Activated naive CD8-positive, alpha-beta T cell treated with anti-CD3 and anti-CD28 coated beads, Interleukin-2, amount 50 U/mL, for 24 hours (primary cell): ENCODE measurements at regions not wholly inside any gene's neighbourhood (a gene's known extent, or its start where the extent isn't known, plus 50 kb on each side); places are given as distances from the start of the nearest gene placed in this dataset.

Experiments used
- ATAC-seq: fragments of 150-1000 bp; cut with Tn5 transposase; one replicate; pipeline ENCODE4 v1.10.0; 2021
- DNase-seq: peaks from one replicate; pipeline ENCODE4 v3.0.0; 2021
- H3K27ac Mint-ChIP-seq: one replicate; pipeline ENCODE4 v1.8.0; 2021; ENCODE audit warnings: mild to moderate bottlenecking, mixed read lengths
- H3K27me3 Mint-ChIP-seq: one replicate; pipeline ENCODE4 v1.8.0; 2021; ENCODE audit warnings: mixed read lengths
- H3K36me3 Mint-ChIP-seq: one replicate; pipeline ENCODE4 v1.8.0; 2021; ENCODE audit warnings: low read depth, mixed read lengths
- H3K4me1 Mint-ChIP-seq: one replicate; pipeline ENCODE4 v1.8.0; 2021; ENCODE audit warnings: mixed read lengths
- H3K4me3 Mint-ChIP-seq: one replicate; pipeline ENCODE4 v1.8.0; 2021; ENCODE audit warnings: mild to moderate bottlenecking, moderate library complexity, mixed read lengths
- H3K9me3 Mint-ChIP-seq: one replicate; pipeline ENCODE4 v1.8.0; 2021; ENCODE audit warnings: mixed read lengths

- H3K9me3 Mint-ChIP-seq = peaks cover 8% of the 10 kb centered on the region
- H3K27ac Mint-ChIP-seq = no peak overlapping the region
- H3K36me3 Mint-ChIP-seq = no peaks in the 10 kb centered on the region
- ATAC-seq (no peak), DNase-seq (no peak)
- no peaks in the 10 kb centered on the region for H3K4me1 Mint-ChIP-seq
- H3K4me3 Mint-ChIP-seq = no peak overlapping the region
- H3K27me3 Mint-ChIP-seq = peaks cover 2% of the 10 kb centered on the region
These were observed 161.2 kb upstream of the SNX7 start for GRCh38 chr1:98500324-98500723.

GRCh38 chr1:98498651-98499050 is 162.9 kb upstream of the SNX7 start:
- ATAC-seq = no peak
- Mint-ChIP-seq H3K4me1 (no peaks in the 10 kb centered on the region), H3K4me3 (no peak overlapping the region), H3K27ac (no peak overlapping the region), H3K36me3 (no peaks in the 10 kb centered on the region), H3K9me3 (no peaks in the 10 kb centered on the region), H3K27me3 (peaks cover 2% of the 10 kb centered on the region)
- no peak for DNase-seq

GRCh38 chr1:98497497-98497896 is 164.0 kb upstream of the SNX7 start:
- Mint-ChIP-seq H3K9me3 (no peaks in the 10 kb centered on the region), H3K4me3 (no peak overlapping the region), H3K36me3 (no peaks in the 10 kb centered on the region), H3K4me1 (no peaks in the 10 kb centered on the region), H3K27ac (no peak overlapping the region), H3K27me3 (peaks cover 2% of the 10 kb centered on the region)
- ATAC-seq = no peak
- no peak for DNase-seq

GRCh38 chr1:98496256-98496995 is 165.1 kb upstream of the SNX7 start:
- no peak overlapping the region for H3K27ac Mint-ChIP-seq
- H3K9me3 Mint-ChIP-seq = no peaks in the 10 kb centered on the region
- H3K4me1 Mint-ChIP-seq = no peaks in the 10 kb centered on the region
- H3K36me3 Mint-ChIP-seq = no peaks in the 10 kb centered on the region
- ATAC-seq = no peak
- peaks cover 2% of the 10 kb centered on the region for H3K27me3 Mint-ChIP-seq
- no peak overlapping the region for H3K4me3 Mint-ChIP-seq
- no peak for DNase-seq

GRCh38 chr1:98493469-98493868 is 168.1 kb upstream of the SNX7 start:
- Mint-ChIP-seq H3K4me3 (no peak overlapping the region), H3K36me3 (no peaks in the 10 kb centered on the region), H3K27me3 (no peaks in the 10 kb centered on the region), H3K4me1 (no peaks in the 10 kb centered on the region), H3K9me3 (no peaks in the 10 kb centered on the region), H3K27ac (no peak overlapping the region)
- no peak for ATAC-seq
- no peak for DNase-seq

GRCh38 chr1:98490099-98490498 is 171.4 kb upstream of the SNX7 start:
- Mint-ChIP-seq H3K9me3 (no peaks in the 10 kb centered on the region), H3K27me3 (no peaks in the 10 kb centered on the region), H3K27ac (no peak overlapping the region), H3K4me3 (no peak overlapping the region), H3K4me1 (no peaks in the 10 kb centered on the region), H3K36me3 (no peaks in the 10 kb centered on the region)
- ATAC-seq (no peak), DNase-seq (no peak)

- no peaks in the 10 kb centered on the region for H3K36me3 Mint-ChIP-seq
- no peak overlapping the region for H3K4me3 Mint-ChIP-seq
- H3K4me1 Mint-ChIP-seq = no peaks in the 10 kb centered on the region
- no peaks in the 10 kb centered on the region for H3K9me3 Mint-ChIP-seq
- no peak overlapping the region for H3K27ac Mint-ChIP-seq
- no peaks in the 10 kb centered on the region for H3K27me3 Mint-ChIP-seq
- DNase-seq = no peak
- no peak for ATAC-seq
These were observed 173.9 kb upstream of the SNX7 start for GRCh38 chr1:98487620-98488019.

GRCh38 chr1:98482611-98483010 is 178.9 kb upstream of the SNX7 start:
- no peak overlapping the region for H3K4me3 Mint-ChIP-seq
- ATAC-seq (no peak), DNase-seq (no peak)
- H3K9me3 Mint-ChIP-seq = no peaks in the 10 kb centered on the region
- H3K27ac Mint-ChIP-seq = no peak overlapping the region
- no peaks in the 10 kb centered on the region for H3K36me3 Mint-ChIP-seq
- H3K4me1 Mint-ChIP-seq = no peaks in the 10 kb centered on the region
- no peaks in the 10 kb centered on the region for H3K27me3 Mint-ChIP-seq

GRCh38 chr1:98480271-98480670 is 181.2 kb upstream of the SNX7 start:
- Mint-ChIP-seq H3K27me3 (no peaks in the 10 kb centered on the region), H3K36me3 (no peaks in the 10 kb centered on the region), H3K9me3 (no peaks in the 10 kb centered on the region), H3K4me3 (no peak overlapping the region), H3K4me1 (no peaks in the 10 kb centered on the region), H3K27ac (no peak overlapping the region)
- no peak for DNase-seq
- ATAC-seq = no peak

- no peaks in the 10 kb centered on the region for H3K4me1 Mint-ChIP-seq
- ATAC-seq = no peak
- H3K27me3 Mint-ChIP-seq = no peaks in the 10 kb centered on the region
- DNase-seq = no peak
- no peaks in the 10 kb centered on the region for H3K36me3 Mint-ChIP-seq
- H3K27ac Mint-ChIP-seq = no peak overlapping the region
- no peak overlapping the region for H3K4me3 Mint-ChIP-seq
- H3K9me3 Mint-ChIP-seq = no peaks in the 10 kb centered on the region
These were observed 183.4 kb upstream of the SNX7 start for GRCh38 chr1:98478121-98478520.

GRCh38 chr1:98472878-98473277 is 188.6 kb upstream of the SNX7 start:
- no peak for DNase-seq
- H3K27me3 Mint-ChIP-seq = no peaks in the 10 kb centered on the region
- no peak overlapping the region for H3K27ac Mint-ChIP-seq
- no peaks in the 10 kb centered on the region for H3K9me3 Mint-ChIP-seq
- no peaks in the 10 kb centered on the region for H3K4me1 Mint-ChIP-seq
- no peak for ATAC-seq
- no peaks in the 10 kb centered on the region for H3K36me3 Mint-ChIP-seq
- H3K4me3 Mint-ChIP-seq = no peak overlapping the region

GRCh38 chr1:98471633-98472032 is 189.9 kb upstream of the SNX7 start:
- Mint-ChIP-seq H3K27me3 (no peaks in the 10 kb centered on the region), H3K9me3 (no peaks in the 10 kb centered on the region), H3K4me3 (no peak overlapping the region), H3K36me3 (no peaks in the 10 kb centered on the region), H3K27ac (no peak overlapping the region), H3K4me1 (no peaks in the 10 kb centered on the region)
- ATAC-seq (no peak), DNase-seq (no peak)

- no peak overlapping the region for H3K27ac Mint-ChIP-seq
- ATAC-seq (no peak), DNase-seq (no peak)
- no peak overlapping the region for H3K4me3 Mint-ChIP-seq
- no peaks in the 10 kb centered on the region for H3K27me3 Mint-ChIP-seq
- H3K9me3 Mint-ChIP-seq = no peaks in the 10 kb centered on the region
- no peaks in the 10 kb centered on the region for H3K36me3 Mint-ChIP-seq
- no peaks in the 10 kb centered on the region for H3K4me1 Mint-ChIP-seq
These were observed 193.3 kb upstream of the SNX7 start for GRCh38 chr1:98468111-98468717.

- Mint-ChIP-seq H3K36me3 (no peaks in the 10 kb centered on the region), H3K27ac (no peak overlapping the region), H3K9me3 (no peaks in the 10 kb centered on the region), H3K27me3 (no peaks in the 10 kb centered on the region), H3K4me1 (no peaks in the 10 kb centered on the region), H3K4me3 (no peak overlapping the region)
- no peak for DNase-seq
- ATAC-seq = no peak
These were observed 193.9 kb upstream of the SNX7 start for GRCh38 chr1:98467586-98467985.

GRCh38 chr1:98467122-98467521 is 194.4 kb upstream of the SNX7 start:
- Mint-ChIP-seq H3K36me3 (no peaks in the 10 kb centered on the region), H3K27ac (no peak overlapping the region), H3K4me3 (no peak overlapping the region), H3K27me3 (no peaks in the 10 kb centered on the region), H3K9me3 (no peaks in the 10 kb centered on the region), H3K4me1 (no peaks in the 10 kb centered on the region)
- no peak for ATAC-seq
- no peak for DNase-seq
